Activated CD4-positive, alpha-beta T cell treated with anti-CD3 and anti-CD28 coated beads, Interleukin-2, amount 10 ng/mL, durations not matched to agents 7 days and 5 days (primary cell): ENCODE measurements at regions not wholly inside any gene's neighbourhood (a gene's known extent, or its start where the extent isn't known, plus 50 kb on each side); places are given as distances from the start of the nearest gene placed in this dataset.

Experiments
- CTCF ChIA-PET: fragments of 350-600 bp; sonication (Branson Sonifier 250); formaldehyde crosslinking; loops from one replicate; lab custom pipeline; 2021; ENCODE audit warnings: antibody characterized with exemption; lab: Charles Lee
- POLR2A ChIA-PET: fragments of 350-600 bp; sonication (Branson Sonifier 250); formaldehyde crosslinking; loops from one replicate; lab custom pipeline; 2021; ENCODE audit warnings: antibody characterized with exemption; lab: Charles Lee
- DNase-seq: peaks from one replicate; pipeline ENCODE4 v3.0.0-alpha.2; 2020
- H3K27ac Mint-ChIP-seq: one replicate; pipeline ENCODE4 v1.8.0; 2021; ENCODE audit warnings: mild to moderate bottlenecking, moderate library complexity, mixed read lengths
- H3K27me3 Mint-ChIP-seq: one replicate; pipeline ENCODE4 v1.8.0; 2021; ENCODE audit warnings: mixed read lengths
- H3K36me3 Mint-ChIP-seq: one replicate; pipeline ENCODE4 v1.8.0; 2021; ENCODE audit warnings: low read depth, mixed read lengths
- H3K4me1 Mint-ChIP-seq: one replicate; pipeline ENCODE4 v1.8.0; 2021; ENCODE audit warnings: mixed read lengths
- H3K4me3 Mint-ChIP-seq: one replicate; pipeline ENCODE4 v1.8.0; 2021; ENCODE audit warnings: mild to moderate bottlenecking, moderate library complexity, mixed read lengths
- H3K9me3 Mint-ChIP-seq: one replicate; pipeline ENCODE4 v1.8.0; 2021; ENCODE audit warnings: mixed read lengths

GRCh38 chr1:168631671-168632400 lies 55.4 kb downstream of the XCL1 start:
- Mint-ChIP-seq H3K27me3 (peaks cover 5% of the 10 kb centered on the region), H3K4me3 (no peak overlapping the region), H3K36me3 (no peaks in the 10 kb centered on the region), H3K9me3 (no peaks in the 10 kb centered on the region), H3K27ac (no peak overlapping the region), H3K4me1 (no peaks in the 10 kb centered on the region)
- POLR2A ChIA-PET = no interaction called here
- CTCF ChIA-PET = no interaction called here
- no peak for DNase-seq

DNA sequence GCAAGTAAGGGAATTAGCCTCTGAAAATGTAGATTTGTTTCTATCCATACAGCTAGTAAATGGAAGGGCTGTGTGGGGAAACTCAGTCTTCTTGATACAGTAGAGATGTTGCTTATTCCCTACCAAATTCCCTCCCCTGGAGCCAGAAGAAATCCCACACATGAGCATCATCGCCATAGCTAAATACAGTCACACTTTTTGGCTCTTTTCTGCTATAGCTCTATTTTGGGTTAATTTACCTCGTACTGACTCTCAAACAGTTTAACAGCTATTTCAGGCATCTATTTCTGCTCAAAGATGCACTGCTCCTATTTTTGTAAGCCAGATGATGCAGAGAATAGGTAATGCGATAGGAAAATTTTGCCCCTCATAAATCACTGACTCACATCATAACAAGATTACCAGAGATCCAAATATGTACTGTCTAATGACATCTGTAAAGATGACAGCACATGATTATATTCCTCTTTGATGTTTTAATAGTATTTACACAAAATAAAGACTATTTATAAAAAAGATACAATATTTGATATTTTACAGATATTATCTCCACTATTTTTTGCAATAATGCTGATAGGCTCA lies 58.6 kb downstream of the XCL1 start:
- no peak overlapping the region for H3K27ac Mint-ChIP-seq
- H3K27me3 Mint-ChIP-seq = peaks cover 8% of the 10 kb centered on the region
- H3K4me1 Mint-ChIP-seq = no peaks in the 10 kb centered on the region
- DNase-seq = no peak
- POLR2A ChIA-PET = no interaction called here
- no peak overlapping the region for H3K4me3 Mint-ChIP-seq
- no peaks in the 10 kb centered on the region for H3K36me3 Mint-ChIP-seq
- H3K9me3 Mint-ChIP-seq = no peaks in the 10 kb centered on the region
- CTCF ChIA-PET = no interaction called here

DNA sequence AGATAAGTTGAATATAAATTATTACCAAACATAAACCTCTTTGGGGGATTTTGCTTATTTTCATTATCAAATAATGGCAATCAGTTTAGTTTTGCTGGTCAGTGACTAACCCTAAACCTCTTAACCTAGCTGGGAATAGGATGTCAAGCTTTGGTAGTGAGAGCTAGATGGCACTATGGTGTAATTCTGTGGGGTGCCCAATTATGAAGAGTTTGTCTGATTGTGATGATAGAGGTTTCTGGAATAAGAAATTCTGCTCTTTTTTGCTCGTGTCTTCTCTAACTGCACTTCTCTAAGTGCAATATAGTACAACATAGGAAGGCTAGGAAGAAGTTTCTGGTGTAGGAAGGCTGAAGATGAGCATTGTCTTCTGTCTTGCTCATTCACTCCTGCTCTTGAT lies 59.8 kb downstream of the XCL1 start:
- Mint-ChIP-seq H3K9me3 (no peaks in the 10 kb centered on the region), H3K4me3 (no peak overlapping the region), H3K36me3 (no peaks in the 10 kb centered on the region), H3K27me3 (peaks cover 12% of the 10 kb centered on the region), H3K27ac (no peak overlapping the region), H3K4me1 (no peaks in the 10 kb centered on the region)
- ChIA-PET POLR2A (no interaction called here), CTCF (interaction anchor here (0.6 to 2.1 kb wide), 4 partner anchors 9 to 821 kb away, joined by 3 to 6 read pairs (median 5); no protein-coding TSS in a partner anchor)
- DNase-seq = no peak

GRCh38 chr1:168636642-168637111 lies 60.3 kb downstream of the XCL1 start:
- Mint-ChIP-seq H3K4me1 (no peaks in the 10 kb centered on the region), H3K27ac (no peak overlapping the region), H3K27me3 (peaks cover 16% of the 10 kb centered on the region), H3K36me3 (no peaks in the 10 kb centered on the region), H3K4me3 (no peak overlapping the region), H3K9me3 (no peaks in the 10 kb centered on the region)
- ChIA-PET CTCF (interaction anchor here (0.6 to 2.1 kb wide), 4 partner anchors 9 to 822 kb away, joined by 3 to 6 read pairs (median 5); no protein-coding TSS in a partner anchor), POLR2A (no interaction called here)
- no peak for DNase-seq

DNA sequence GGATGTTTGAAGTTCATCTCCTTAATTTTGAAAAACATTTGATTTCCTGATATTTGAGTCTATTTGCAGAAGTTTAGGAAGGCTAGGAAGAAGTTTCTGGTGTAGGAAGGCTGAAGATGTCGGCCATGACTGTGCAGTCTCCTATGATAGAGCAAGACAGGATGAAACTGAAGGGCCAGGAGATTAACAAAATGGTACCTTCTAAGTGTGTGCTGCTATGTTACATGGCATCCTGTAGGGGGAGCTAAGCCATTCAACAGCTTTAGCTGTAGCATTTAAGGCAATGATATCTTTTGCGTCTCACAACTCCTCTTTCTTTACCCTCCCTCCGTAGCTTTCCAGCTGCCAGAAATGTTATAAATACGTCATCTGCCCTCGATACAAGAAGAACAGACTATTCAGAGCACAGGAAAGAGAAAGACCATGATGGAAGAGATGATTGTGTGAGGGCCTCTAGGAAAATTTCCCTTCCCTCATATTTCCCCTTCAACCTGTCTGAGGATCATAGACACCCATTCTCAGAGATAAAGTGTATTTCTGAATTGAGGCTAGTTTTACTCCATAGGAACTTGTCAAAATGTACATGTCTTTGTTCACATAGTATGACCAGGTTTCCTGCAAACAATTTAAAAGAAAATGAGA lies 61.1 kb downstream of the XCL1 start:
- H3K27me3 Mint-ChIP-seq = peaks cover 16% of the 10 kb centered on the region
- H3K27ac Mint-ChIP-seq = no peak overlapping the region
- no peaks in the 10 kb centered on the region for H3K9me3 Mint-ChIP-seq
- no peaks in the 10 kb centered on the region for H3K4me1 Mint-ChIP-seq
- ChIA-PET POLR2A (no interaction called here), CTCF (interaction anchor here (1.8 to 2.1 kb wide), 2 partner anchors 12 to 17 kb away, joined by 6 read pairs; no protein-coding TSS in a partner anchor)
- no peak for DNase-seq
- H3K4me3 Mint-ChIP-seq = no peak overlapping the region
- no peaks in the 10 kb centered on the region for H3K36me3 Mint-ChIP-seq

- no peaks in the 10 kb centered on the region for H3K9me3 Mint-ChIP-seq
- no peak overlapping the region for H3K27ac Mint-ChIP-seq
- H3K4me1 Mint-ChIP-seq = no peaks in the 10 kb centered on the region
- CTCF ChIA-PET = no interaction called here
- no peak for DNase-seq
- peaks cover 16% of the 10 kb centered on the region for H3K27me3 Mint-ChIP-seq
- H3K4me3 Mint-ChIP-seq = no peak overlapping the region
- H3K36me3 Mint-ChIP-seq = no peaks in the 10 kb centered on the region
- POLR2A ChIA-PET = no interaction called here
These were observed 62.5 kb downstream of the XCL1 start for GRCh38 chr1:168638884-168639283.

GRCh38 chr1:168640182-168640581 lies 63.8 kb downstream of the XCL1 start:
- no peaks in the 10 kb centered on the region for H3K9me3 Mint-ChIP-seq
- no peak overlapping the region for H3K4me3 Mint-ChIP-seq
- DNase-seq = no peak
- no peaks in the 10 kb centered on the region for H3K4me1 Mint-ChIP-seq
- CTCF ChIA-PET = interaction anchor here (0.6 kb wide), 1 partner anchor 104 kb away, joined by 3 read pairs; no protein-coding TSS in a partner anchor
- H3K27ac Mint-ChIP-seq = no peak overlapping the region
- peaks cover 13% of the 10 kb centered on the region for H3K27me3 Mint-ChIP-seq
- POLR2A ChIA-PET = no interaction called here
- no peaks in the 10 kb centered on the region for H3K36me3 Mint-ChIP-seq

GRCh38 chr1:168640836-168641235 lies 64.4 kb downstream of the XCL1 start:
- no peaks in the 10 kb centered on the region for H3K36me3 Mint-ChIP-seq
- H3K4me3 Mint-ChIP-seq = no peak overlapping the region
- no peaks in the 10 kb centered on the region for H3K9me3 Mint-ChIP-seq
- H3K27ac Mint-ChIP-seq = no peak overlapping the region
- peaks cover 13% of the 10 kb centered on the region for H3K27me3 Mint-ChIP-seq
- POLR2A ChIA-PET = no interaction called here
- no peaks in the 10 kb centered on the region for H3K4me1 Mint-ChIP-seq
- CTCF ChIA-PET = interaction anchor here (0.6 kb wide), 1 partner anchor 103 kb away, joined by 3 read pairs; no protein-coding TSS in a partner anchor
- no peak for DNase-seq

GRCh38 chr1:168643152-168643551 lies 66.7 kb downstream of the XCL1 start:
- ChIA-PET CTCF (no interaction called here), POLR2A (no interaction called here)
- Mint-ChIP-seq H3K27ac (no peak overlapping the region), H3K27me3 (peaks cover 14% of the 10 kb centered on the region), H3K4me1 (no peaks in the 10 kb centered on the region), H3K4me3 (no peak overlapping the region), H3K9me3 (no peaks in the 10 kb centered on the region), H3K36me3 (no peaks in the 10 kb centered on the region)
- DNase-seq = no peak
